Dendritic cell treated with granulocyte-macrophage colony-stimulating factor and Interleukin-4, amounts not matched to agents 40 ng/mL and 50 ng/mL, for 4 days (primary cell): ENCODE measurements at regions not wholly inside any gene's neighbourhood (a gene's known extent, or its start where the extent isn't known, plus 50 kb on each side); places are given as distances from the start of the nearest gene placed in this dataset.

ENCODE experiments used
- H3K27ac Mint-ChIP-seq: one replicate; pipeline ENCODE4 v1.8.0; 2022; ENCODE audit warnings: mild to moderate bottlenecking, mixed read lengths
- H3K27me3 Mint-ChIP-seq: one replicate; pipeline ENCODE4 v1.8.0; 2022; ENCODE audit warnings: mild to moderate bottlenecking, mixed read lengths
- H3K36me3 Mint-ChIP-seq: one replicate; pipeline ENCODE4 v1.8.0; 2022; ENCODE audit warnings: low read depth, mixed read lengths
- H3K4me1 Mint-ChIP-seq: one replicate; pipeline ENCODE4 v1.8.0; 2022; ENCODE audit warnings: low read depth, mixed read lengths
- H3K4me3 Mint-ChIP-seq: one replicate; pipeline ENCODE4 v1.8.0; 2022; ENCODE audit warnings: mild to moderate bottlenecking, moderate library complexity, mixed read lengths
- H3K9me3 Mint-ChIP-seq: one replicate; pipeline ENCODE4 v1.8.0; 2022; ENCODE audit warnings: mixed read lengths
- intact Hi-C: fragments of 100-400 bp; cut with micrococcal nuclease; formaldehyde crosslinking; loops from one replicate; pipeline ENCODE4 v1.15.0; 2022

DNA sequence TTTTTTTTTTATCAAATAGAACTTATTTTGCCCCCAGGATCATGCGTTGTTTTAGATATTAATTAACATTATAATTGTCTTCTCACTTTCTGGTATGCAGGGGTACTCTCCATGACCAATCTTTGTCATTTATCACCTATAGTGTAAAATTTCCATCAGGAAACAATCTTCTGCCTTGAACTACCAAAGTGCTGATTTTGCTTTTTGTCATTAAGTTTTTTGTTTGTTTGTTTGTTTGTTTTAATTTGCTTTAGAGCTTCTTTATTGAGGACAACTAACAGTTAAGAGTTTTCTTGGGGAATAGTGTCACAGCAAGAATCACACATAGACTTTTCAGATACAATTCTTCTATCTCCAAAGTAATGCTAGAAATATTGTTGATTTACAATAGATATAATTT, 171.2 kb upstream of the PRPS1L1 start:
- no peak overlapping the region for H3K4me3 Mint-ChIP-seq

DNA sequence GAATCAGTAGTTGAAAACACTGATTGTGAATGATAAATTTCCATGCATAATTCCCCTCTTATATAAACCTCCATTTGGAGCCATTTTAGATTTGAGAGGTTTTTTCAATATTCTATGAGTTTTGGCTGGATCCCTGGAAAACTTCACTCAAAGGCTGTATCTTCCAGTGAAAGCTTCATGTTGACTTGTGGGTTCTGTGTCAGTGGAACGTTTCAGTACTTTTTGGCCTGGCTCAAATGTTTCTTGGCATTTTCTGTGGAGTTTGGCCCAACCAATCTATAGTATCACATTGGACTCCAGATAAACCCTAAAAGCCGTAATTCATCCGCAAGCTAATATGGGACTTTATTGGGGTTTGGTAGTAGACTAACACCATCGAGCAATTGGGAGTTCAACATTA, 172.6 kb upstream of the PRPS1L1 start:
- H3K4me1 Mint-ChIP-seq, result peaks cover 5% of the 10 kb centered on the region
- no peaks in the 10 kb centered on the region for H3K9me3 Mint-ChIP-seq
- H3K27ac Mint-ChIP-seq, result no peak overlapping the region
- no peak overlapping the region for H3K4me3 Mint-ChIP-seq
- no peaks in the 10 kb centered on the region for H3K27me3 Mint-ChIP-seq
- no peaks in the 10 kb centered on the region for H3K36me3 Mint-ChIP-seq
- intact Hi-C loops, result no loop called here

More for the DNA sequence above, 171.2 kb upstream of the PRPS1L1 start:
- intact Hi-C loops, result no loop called here
- Mint-ChIP-seq H3K36me3 (no peaks in the 10 kb centered on the region), H3K4me1 (peaks cover 10% of the 10 kb centered on the region), H3K9me3 (no peaks in the 10 kb centered on the region), H3K27me3 (no peaks in the 10 kb centered on the region), H3K27ac (no peak overlapping the region)

DNA sequence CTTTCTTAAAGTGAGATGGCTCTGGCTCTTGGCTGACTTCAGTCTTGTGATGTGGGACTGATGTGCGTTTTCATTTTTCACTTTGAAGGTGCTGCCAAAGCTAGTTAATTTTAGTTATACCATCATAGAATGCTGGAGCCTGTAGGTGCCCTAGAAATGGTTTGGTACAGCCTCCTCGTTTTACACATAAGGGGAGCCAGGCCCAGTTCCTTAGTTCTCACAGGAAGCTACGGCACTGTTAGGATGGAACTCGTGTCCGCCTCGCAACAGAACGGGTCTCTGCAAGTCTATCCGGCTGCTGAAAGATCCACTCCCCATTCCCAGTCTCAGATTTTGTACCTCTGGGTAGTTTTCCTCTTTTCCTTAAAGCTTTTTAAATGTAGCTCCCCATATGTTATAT, 173.2 kb upstream of the PRPS1L1 start:
- Mint-ChIP-seq H3K27ac (no peak overlapping the region), H3K4me3 (no peak overlapping the region), H3K36me3 (no peaks in the 10 kb centered on the region), H3K9me3 (no peaks in the 10 kb centered on the region), H3K27me3 (no peaks in the 10 kb centered on the region), H3K4me1 (peaks cover 5% of the 10 kb centered on the region)
- intact Hi-C loops, result no loop called here

DNA sequence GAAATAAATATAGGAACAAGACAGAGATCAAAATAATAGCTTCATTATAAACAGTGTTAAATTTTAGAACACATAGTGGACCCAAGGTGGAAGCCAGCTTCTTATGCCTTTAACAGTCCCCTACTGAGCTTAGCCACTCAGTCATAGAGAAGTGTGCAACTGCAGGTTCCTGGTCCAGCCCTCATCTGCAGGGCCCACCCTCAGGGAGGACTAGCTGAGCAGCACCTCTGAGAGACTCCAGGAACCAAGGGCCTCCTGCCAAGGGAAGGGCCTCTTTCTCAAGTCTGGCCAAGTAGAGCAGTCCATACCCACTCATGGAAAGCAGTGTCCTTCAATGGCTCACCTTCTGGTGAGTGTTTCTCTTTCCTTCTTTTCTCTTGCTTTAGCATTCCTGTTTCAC, 173.7 kb upstream of the PRPS1L1 start:
- peaks cover 5% of the 10 kb centered on the region for H3K4me1 Mint-ChIP-seq
- no peak overlapping the region for H3K27ac Mint-ChIP-seq
- no peaks in the 10 kb centered on the region for H3K9me3 Mint-ChIP-seq
- no peaks in the 10 kb centered on the region for H3K27me3 Mint-ChIP-seq
- intact Hi-C loops, result no loop called here
- H3K4me3 Mint-ChIP-seq, result no peak overlapping the region
- no peaks in the 10 kb centered on the region for H3K36me3 Mint-ChIP-seq

DNA sequence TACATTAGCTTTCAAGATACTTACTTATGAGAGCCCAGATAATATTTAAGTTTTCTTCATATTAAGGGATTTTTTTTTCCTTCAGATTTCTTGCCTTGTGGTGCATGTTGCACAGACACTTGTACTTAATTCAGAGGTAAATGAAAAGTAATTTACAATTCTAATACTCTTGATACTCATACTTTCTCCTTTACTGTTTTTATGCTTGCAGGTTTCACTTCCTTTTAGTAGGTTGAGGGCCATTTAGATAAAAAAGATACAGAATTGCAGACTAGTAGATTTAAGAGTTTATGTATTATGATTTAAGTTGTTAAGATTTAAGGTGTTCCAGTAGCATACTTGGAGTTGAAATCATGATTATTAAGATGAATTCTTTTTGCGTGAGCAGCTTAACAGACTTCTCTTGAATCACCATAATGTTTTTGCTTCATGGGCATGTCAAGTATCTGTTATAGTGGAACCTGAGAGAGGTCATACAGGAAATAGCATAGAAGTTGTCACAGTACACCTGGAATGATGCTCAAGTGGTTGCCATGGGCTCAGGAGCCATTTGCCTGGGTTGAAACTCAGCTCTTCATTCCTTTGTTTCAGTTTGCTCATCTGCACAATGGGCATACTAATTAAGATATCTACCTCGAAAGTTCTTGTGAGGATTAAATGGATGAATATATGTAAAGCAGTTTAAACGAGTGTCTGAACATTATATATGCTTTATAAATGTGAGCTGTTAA, 174.8 kb upstream of the PRPS1L1 start:
- Mint-ChIP-seq H3K27ac (no peak overlapping the region), H3K36me3 (no peaks in the 10 kb centered on the region), H3K4me1 (peaks cover 5% of the 10 kb centered on the region), H3K9me3 (no peaks in the 10 kb centered on the region), H3K27me3 (no peaks in the 10 kb centered on the region), H3K4me3 (no peak overlapping the region)
- intact Hi-C loops, result no loop called here

DNA sequence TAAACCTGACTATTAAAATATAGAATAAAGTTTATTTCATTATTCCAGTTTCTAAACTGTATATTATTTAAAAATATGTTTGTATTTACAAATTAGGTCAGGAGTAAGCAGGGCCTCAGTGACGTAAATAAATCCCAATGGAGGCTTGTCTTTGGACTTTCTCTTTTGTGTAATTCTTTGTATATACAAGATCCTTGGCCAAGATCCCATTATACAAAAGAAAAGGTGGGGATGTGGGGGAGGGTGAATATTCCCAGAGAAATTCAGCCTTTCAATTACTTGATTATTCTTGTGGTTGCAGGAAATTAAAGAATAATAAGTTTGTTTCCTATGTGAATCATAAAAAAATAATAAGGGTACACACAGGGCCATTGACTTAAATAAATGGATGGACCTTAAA, 178.7 kb upstream of the PRPS1L1 start:
- Mint-ChIP-seq H3K4me1 (peaks cover 7% of the 10 kb centered on the region), H3K36me3 (no peaks in the 10 kb centered on the region), H3K27me3 (no peaks in the 10 kb centered on the region), H3K27ac (no peak overlapping the region), H3K4me3 (no peak overlapping the region), H3K9me3 (no peaks in the 10 kb centered on the region)
- intact Hi-C loops, result no loop called here

DNA sequence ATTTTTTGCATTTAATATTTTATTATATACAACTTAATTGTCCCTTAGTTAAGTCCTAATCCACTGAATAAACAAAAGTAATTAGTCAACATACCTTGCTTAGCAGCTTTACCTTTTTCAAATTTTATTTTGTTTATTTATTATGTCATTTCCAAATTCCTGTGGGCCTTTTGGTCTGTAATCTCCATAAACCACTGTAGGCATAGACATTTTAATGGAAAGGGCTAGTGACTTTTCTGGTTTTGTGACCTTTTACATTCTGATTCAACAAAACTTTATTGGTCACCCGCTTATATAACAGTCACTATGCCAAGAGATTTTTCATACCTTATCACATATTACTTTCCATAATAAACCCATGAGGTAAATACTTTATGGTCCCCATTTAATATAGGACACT, 181.3 kb upstream of the PRPS1L1 start:
- intact Hi-C loops, result no loop called here
- Mint-ChIP-seq H3K4me1 (peaks cover 16% of the 10 kb centered on the region), H3K27ac (no peak overlapping the region), H3K4me3 (no peak overlapping the region), H3K36me3 (no peaks in the 10 kb centered on the region), H3K27me3 (no peaks in the 10 kb centered on the region), H3K9me3 (no peaks in the 10 kb centered on the region)

DNA sequence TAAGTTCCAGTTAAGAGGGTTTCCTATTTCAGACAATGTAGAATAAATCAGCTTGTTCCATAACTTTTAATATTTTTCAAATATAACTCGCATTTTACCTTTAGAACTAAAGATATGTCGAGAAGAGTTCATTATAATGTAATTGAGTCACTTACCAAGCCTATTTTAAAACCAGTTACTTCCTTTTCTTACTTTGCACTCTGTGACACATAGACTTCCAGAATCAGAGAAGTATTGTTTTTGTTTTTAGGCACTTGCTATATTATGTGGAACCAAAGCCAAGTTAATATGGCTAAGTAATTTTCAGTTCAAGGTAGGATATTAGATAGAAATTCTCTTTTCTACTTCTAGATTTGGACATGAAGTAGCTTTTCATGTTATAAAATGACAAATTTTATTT, 182.7 kb upstream of the PRPS1L1 start:
- intact Hi-C loops, result loop anchor here (5.0 to 10.0 kb wide), 3 partner anchors 137 to 526 kb away; no protein-coding TSS in a partner anchor
- H3K27me3 Mint-ChIP-seq, result no peaks in the 10 kb centered on the region
- H3K36me3 Mint-ChIP-seq, result no peaks in the 10 kb centered on the region
- H3K4me3 Mint-ChIP-seq, result no peak overlapping the region
- no peaks in the 10 kb centered on the region for H3K9me3 Mint-ChIP-seq
- no peak overlapping the region for H3K27ac Mint-ChIP-seq
- peaks cover 17% of the 10 kb centered on the region for H3K4me1 Mint-ChIP-seq

DNA sequence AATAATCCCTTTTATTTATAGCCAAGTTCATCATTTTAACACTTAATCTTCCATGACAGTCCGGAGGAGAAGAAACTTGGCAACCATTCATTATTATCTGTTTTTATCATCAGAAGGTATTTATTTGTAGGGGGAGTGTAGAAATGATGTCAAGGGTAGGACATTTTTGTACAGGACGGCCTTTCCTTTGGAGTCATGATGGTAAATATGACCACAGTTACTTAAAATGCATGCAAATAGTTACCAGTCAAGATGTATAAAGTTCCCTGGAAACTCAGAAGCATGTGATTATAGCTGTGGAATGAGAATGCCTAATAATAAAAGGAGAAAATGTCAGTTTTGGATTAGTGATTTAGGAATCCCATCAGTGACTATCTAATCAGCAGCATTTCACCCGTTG, 183.1 kb upstream of the PRPS1L1 start:
- no peak overlapping the region for H3K27ac Mint-ChIP-seq
- no peak overlapping the region for H3K4me3 Mint-ChIP-seq
- peaks cover 21% of the 10 kb centered on the region for H3K4me1 Mint-ChIP-seq
- no peaks in the 10 kb centered on the region for H3K36me3 Mint-ChIP-seq
- intact Hi-C loops, result loop anchor here (5.0 to 10.0 kb wide), 3 partner anchors 137 to 526 kb away; no protein-coding TSS in a partner anchor
- H3K9me3 Mint-ChIP-seq, result no peaks in the 10 kb centered on the region
- no peaks in the 10 kb centered on the region for H3K27me3 Mint-ChIP-seq

DNA sequence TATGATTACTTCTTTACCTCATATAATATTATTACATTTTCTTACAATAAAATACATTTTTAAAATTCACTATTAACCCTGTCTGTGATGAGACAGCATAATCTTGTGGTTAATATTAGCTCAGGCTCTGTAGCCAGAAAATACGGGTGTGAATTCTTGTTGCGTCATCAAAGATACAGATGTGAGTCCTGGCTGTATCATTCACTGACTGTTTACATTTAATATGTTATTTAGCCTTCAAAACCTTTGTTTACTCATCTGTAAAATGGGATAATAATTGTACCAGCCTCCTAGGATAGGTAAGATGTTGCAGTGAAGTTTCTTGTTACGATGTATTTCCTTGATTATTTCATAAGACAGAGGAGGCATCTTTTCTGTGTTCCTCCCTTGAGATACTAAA, 184.7 kb upstream of the PRPS1L1 start:
- Mint-ChIP-seq H3K9me3 (no peaks in the 10 kb centered on the region), H3K27me3 (no peaks in the 10 kb centered on the region), H3K4me1 (peaks cover 24% of the 10 kb centered on the region), H3K4me3 (no peak overlapping the region), H3K36me3 (no peaks in the 10 kb centered on the region), H3K27ac (no peak overlapping the region)
- intact Hi-C loops, result loop anchor here (5.0 to 10.0 kb wide), 3 partner anchors 135 to 528 kb away; no protein-coding TSS in a partner anchor

DNA sequence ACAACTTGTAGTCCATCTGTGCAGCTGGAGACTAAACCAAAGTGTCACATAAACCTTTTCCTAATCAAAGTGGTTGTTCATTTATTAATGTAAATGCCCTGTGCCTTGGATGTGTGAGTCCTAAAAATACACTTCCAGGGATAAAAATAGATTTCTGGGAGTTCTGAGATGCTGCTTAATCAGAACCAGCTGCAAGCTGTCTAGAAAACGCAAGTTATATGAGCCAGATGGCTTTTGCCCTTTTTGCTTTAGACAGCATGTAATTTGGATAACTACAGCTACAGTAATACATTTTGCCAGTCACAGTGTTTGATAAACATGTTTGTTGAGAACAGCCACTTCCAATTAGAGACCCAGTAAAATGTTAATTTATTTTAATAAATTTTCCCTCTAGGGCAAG, 185.1 kb upstream of the PRPS1L1 start:
- intact Hi-C loops, result loop anchor here (5.0 to 10.0 kb wide), 3 partner anchors 135 to 528 kb away; no protein-coding TSS in a partner anchor
- no peaks in the 10 kb centered on the region for H3K36me3 Mint-ChIP-seq
- H3K27ac Mint-ChIP-seq, result no peak overlapping the region
- H3K4me1 Mint-ChIP-seq, result peaks cover 24% of the 10 kb centered on the region
- no peaks in the 10 kb centered on the region for H3K9me3 Mint-ChIP-seq
- no peaks in the 10 kb centered on the region for H3K27me3 Mint-ChIP-seq
- no peak overlapping the region for H3K4me3 Mint-ChIP-seq

DNA sequence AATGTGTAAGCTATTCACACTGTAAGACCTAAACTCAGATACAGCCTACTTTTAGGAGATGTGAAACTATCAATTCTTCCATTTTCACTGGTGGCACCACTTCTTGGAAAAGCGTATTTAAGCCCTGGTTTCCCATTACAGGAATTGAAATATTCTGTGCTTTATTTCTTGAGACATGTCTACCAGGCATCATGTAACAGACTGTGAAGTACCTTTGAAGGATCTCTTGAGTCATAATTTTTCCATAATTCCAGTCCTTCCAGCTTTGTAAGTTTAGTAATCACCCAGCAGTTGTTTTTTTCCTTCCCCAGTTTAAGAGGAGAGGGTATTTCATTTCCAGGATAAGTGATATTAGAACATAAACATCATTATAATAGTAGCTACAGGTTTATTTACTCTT, 186.0 kb upstream of the PRPS1L1 start:
- H3K9me3 Mint-ChIP-seq, result no peaks in the 10 kb centered on the region
- H3K27ac Mint-ChIP-seq, result peak overlapping the region; percentile 60
- H3K4me3 Mint-ChIP-seq, result no peak overlapping the region
- no peaks in the 10 kb centered on the region for H3K36me3 Mint-ChIP-seq
- H3K27me3 Mint-ChIP-seq, result no peaks in the 10 kb centered on the region
- intact Hi-C loops, result loop anchor here (5.0 to 10.0 kb wide), 3 partner anchors 134 to 529 kb away; no protein-coding TSS in a partner anchor
- peaks cover 24% of the 10 kb centered on the region for H3K4me1 Mint-ChIP-seq

DNA sequence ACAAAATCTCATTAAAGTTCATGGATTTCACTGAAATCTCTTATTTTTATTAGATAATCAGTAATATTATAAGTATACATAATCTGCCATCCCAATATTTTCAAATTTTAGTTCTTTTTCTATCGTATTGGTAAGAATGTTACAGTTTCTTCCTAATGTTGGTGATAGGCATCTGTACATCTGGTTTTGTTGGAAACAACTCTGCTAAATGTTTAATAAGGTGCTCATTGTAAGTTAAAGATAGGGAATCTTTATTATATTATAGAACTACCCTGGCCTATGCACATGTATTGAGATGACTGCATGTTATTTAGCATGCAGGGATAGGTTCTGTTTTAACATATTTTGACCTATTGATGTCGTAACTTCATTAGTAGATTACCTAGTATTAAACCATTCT, 188.6 kb upstream of the PRPS1L1 start:
- Mint-ChIP-seq H3K36me3 (no peaks in the 10 kb centered on the region), H3K27ac (no peak overlapping the region), H3K9me3 (no peaks in the 10 kb centered on the region), H3K4me3 (no peak overlapping the region), H3K27me3 (no peaks in the 10 kb centered on the region), H3K4me1 (peaks cover 34% of the 10 kb centered on the region)
- intact Hi-C loops, result loop anchor here (10.0 kb wide), 2 partner anchors 359 to 531 kb away; no protein-coding TSS in a partner anchor

DNA sequence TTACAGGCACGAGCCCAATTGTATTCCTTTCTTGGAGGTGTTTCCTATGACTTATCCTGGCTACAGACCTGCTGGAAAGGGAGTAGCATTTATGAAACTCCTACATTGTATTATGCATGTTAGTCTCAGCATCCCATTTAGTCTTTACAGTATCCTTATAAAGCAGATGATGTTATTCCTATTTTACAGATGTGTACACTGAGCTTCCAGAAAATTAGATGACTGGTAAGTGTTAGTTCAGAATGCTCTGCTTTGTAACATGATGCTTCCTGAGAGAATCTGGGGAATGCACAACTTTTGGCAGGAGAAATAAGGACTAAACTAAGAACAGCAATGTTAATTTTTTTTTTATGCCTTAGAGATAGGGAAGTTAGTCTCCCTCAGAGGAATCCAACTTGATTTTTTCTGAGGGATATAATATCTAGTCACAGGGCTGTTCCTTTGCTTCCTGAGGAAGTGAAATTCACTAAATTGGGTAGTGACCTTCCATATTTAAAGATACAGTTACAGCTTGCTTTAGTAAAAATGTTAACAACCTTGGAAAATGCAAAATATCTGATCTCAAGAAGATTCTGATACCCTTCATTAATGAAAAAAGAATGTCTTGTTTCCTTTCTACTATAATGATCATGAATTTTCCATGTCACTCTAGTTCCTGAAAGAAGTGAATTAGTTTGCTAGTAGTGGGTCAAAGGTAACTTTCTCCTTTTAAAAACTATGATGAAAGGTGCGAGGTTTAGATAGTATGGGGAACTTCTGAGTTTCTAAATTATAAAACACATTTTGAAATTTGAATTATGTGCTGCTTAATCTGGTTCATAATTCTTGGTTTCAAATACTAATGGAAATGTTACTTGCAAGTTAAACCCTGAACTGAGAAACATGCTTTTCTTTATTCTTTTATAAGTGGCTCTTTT, 194.0 kb upstream of the PRPS1L1 start:
- intact Hi-C loops, result loop anchor here (5.0 kb wide), 1 partner anchor 71 kb away; no protein-coding TSS in a partner anchor
- Mint-ChIP-seq H3K27me3 (no peaks in the 10 kb centered on the region), H3K27ac (peak overlapping the region; percentile 73), H3K4me1 (peaks cover 38% of the 10 kb centered on the region), H3K4me3 (no peak overlapping the region), H3K9me3 (no peaks in the 10 kb centered on the region), H3K36me3 (no peaks in the 10 kb centered on the region)
